Astrocyte (in vitro differentiated cells and primary cell): ENCODE measurements at regions not wholly inside any gene's neighbourhood (a gene's known extent, or its start where the extent isn't known, plus 50 kb on each side); places are given as distances from the start of the nearest gene placed in this dataset.

Experiments
- DNase-seq: peaks from one replicate; pipeline ENCODE4 v3.0.0-alpha.2; 2010; ENCODE audit warnings: low read depth
- FAIRE-seq: peaks from 2 replicates; lab custom pipeline; 2011; peaks lifted over from hg19 to GRCh38; lab: Jason Lieb, UNC
- H2AFZ ChIP-seq: 2 replicates; pipeline ENCODE4 v1.6.0; 2012; ENCODE audit warnings: low read depth, low read length, inconsistent platforms
- H3K27ac ChIP-seq: 2 replicates; pipeline ENCODE4 v1.5.1; 2011; ENCODE audit warnings: low read depth, low read length, inconsistent platforms
- H3K27me3 ChIP-seq: 2 replicates; pipeline ENCODE4 v1.6.0; 2011; ENCODE audit warnings: low read length, inconsistent platforms; ENCODE audit not compliant: insufficient read depth
- H3K36me3 ChIP-seq: 2 replicates; pipeline ENCODE4 v1.5.1; 2011; ENCODE audit warnings: low read length, inconsistent platforms; ENCODE audit not compliant: insufficient read depth
- H3K4me1 ChIP-seq: 2 replicates; pipeline ENCODE4 v1.5.1; 2011; ENCODE audit warnings: low read length, inconsistent platforms; ENCODE audit not compliant: insufficient read depth
- H3K4me2 ChIP-seq: 2 replicates; pipeline ENCODE4 v1.6.0; 2012; ENCODE audit warnings: low read length, inconsistent platforms
- H3K4me3 ChIP-seq: 2 replicates; pipeline ENCODE4 v1.5.1; 2011; ENCODE audit warnings: low read depth, mild to moderate bottlenecking, low read length, inconsistent platforms; ENCODE audit not compliant: insufficient read depth
- H3K79me2 ChIP-seq: 2 replicates; pipeline ENCODE4 v1.6.0; 2012; ENCODE audit warnings: mild to moderate bottlenecking, low read length, inconsistent platforms; ENCODE audit not compliant: insufficient read depth
- H3K9ac ChIP-seq: 2 replicates; pipeline ENCODE4 v1.6.0; 2012; ENCODE audit warnings: mild to moderate bottlenecking, low read length, inconsistent platforms
- H3K9me3 ChIP-seq: 2 replicates; pipeline ENCODE4 v1.5.1; 2012; ENCODE audit warnings: low read depth, mild to moderate bottlenecking, low read length, inconsistent platforms; ENCODE audit not compliant: insufficient read depth
- H4K20me1 ChIP-seq: 2 replicates; pipeline ENCODE4 v1.6.0; 2012; ENCODE audit warnings: low read length, inconsistent platforms; ENCODE audit not compliant: insufficient read depth
- H3K27ac Mint-ChIP-seq: one replicate; pipeline ENCODE4 v1.8.0; 2021; ENCODE audit warnings: mild to moderate bottlenecking, mixed read lengths; ENCODE audit not compliant: unreplicated experiment
- H3K27me3 Mint-ChIP-seq: one replicate; pipeline ENCODE4 v1.8.0; 2021; ENCODE audit warnings: low read depth, mixed read lengths; ENCODE audit not compliant: unreplicated experiment
- H3K36me3 Mint-ChIP-seq: one replicate; pipeline ENCODE4 v1.8.0; 2021; ENCODE audit warnings: low read depth, mixed read lengths; ENCODE audit not compliant: unreplicated experiment
- H3K4me1 Mint-ChIP-seq: one replicate; pipeline ENCODE4 v1.8.0; 2021; ENCODE audit warnings: low read depth, mixed read lengths; ENCODE audit not compliant: unreplicated experiment
- H3K4me3 Mint-ChIP-seq: one replicate; pipeline ENCODE4 v1.8.0; 2021; ENCODE audit warnings: mild to moderate bottlenecking, moderate library complexity, mixed read lengths; ENCODE audit not compliant: unreplicated experiment
- H3K9me3 Mint-ChIP-seq: one replicate; pipeline ENCODE4 v1.8.0; 2021; ENCODE audit warnings: mild to moderate bottlenecking, mixed read lengths; ENCODE audit not compliant: unreplicated experiment
- EZH2 ChIP-seq: IDR thresholded peaks from 2 replicates; pipeline ENCODE4 v1.6.1; 2012; ENCODE audit warnings: mild to moderate bottlenecking, low read length, inconsistent platforms; ENCODE audit not compliant: insufficient read depth
- TF ChIP-seq, protein P1 (sequence below): IDR thresholded peaks from 2 replicates; pipeline ENCODE4 v1.5.1; 2011; ENCODE audit warnings: low read depth, mild to moderate bottlenecking, inconsistent platforms, low read length, moderate library complexity; ENCODE audit not compliant: insufficient read depth

DNA sequence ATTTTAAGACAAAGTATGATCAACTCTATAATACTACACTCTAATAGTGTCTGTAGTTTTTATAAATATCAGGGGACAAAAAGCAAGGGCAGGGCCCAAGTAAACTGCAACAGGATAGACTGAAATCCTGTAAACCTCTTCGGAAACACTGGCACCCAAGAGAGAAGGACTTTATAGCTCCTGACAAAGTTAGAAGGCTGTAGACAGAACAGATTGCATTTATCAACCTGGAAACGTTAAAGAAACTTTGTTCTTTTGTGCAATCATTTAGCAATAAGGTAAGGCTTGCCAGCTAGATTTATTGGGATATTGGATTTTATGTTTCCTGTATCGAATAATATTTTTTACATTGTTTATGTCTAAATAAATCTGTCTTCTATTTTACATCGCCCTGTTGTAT, 91.8 kb upstream of the MAN2A1 start:
- Histone ChIP-seq H3K27ac (no peak overlapping the region), H3K9ac (no peak overlapping the region), H3K27me3 (no peaks in the 10 kb centered on the region), H4K20me1 (no peaks in the 10 kb centered on the region), H2AFZ (no peak overlapping the region), H3K9me3 (no peaks in the 10 kb centered on the region), H3K36me3 (no peaks in the 10 kb centered on the region), H3K4me3 (no peak overlapping the region), H3K4me1 (no peaks in the 10 kb centered on the region), H3K79me2 (no peaks in the 10 kb centered on the region), H3K4me2 (no peak overlapping the region)
- Mint-ChIP-seq H3K27ac (no peak overlapping the region), H3K9me3 (no peaks in the 10 kb centered on the region), H3K4me3 (no peak overlapping the region), H3K4me1 (no peaks in the 10 kb centered on the region), H3K27me3 (no peaks in the 10 kb centered on the region), H3K36me3 (no peaks in the 10 kb centered on the region)
- no peak for DNase-seq
- FAIRE-seq = no peak
- TF ChIP-seq, protein P1, sequence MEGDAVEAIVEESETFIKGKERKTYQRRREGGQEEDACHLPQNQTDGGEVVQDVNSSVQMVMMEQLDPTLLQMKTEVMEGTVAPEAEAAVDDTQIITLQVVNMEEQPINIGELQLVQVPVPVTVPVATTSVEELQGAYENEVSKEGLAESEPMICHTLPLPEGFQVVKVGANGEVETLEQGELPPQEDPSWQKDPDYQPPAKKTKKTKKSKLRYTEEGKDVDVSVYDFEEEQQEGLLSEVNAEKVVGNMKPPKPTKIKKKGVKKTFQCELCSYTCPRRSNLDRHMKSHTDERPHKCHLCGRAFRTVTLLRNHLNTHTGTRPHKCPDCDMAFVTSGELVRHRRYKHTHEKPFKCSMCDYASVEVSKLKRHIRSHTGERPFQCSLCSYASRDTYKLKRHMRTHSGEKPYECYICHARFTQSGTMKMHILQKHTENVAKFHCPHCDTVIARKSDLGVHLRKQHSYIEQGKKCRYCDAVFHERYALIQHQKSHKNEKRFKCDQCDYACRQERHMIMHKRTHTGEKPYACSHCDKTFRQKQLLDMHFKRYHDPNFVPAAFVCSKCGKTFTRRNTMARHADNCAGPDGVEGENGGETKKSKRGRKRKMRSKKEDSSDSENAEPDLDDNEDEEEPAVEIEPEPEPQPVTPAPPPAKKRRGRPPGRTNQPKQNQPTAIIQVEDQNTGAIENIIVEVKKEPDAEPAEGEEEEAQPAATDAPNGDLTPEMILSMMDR = no peak
- TF ChIP-seq EZH2 = no peak

- no peaks in the 10 kb centered on the region for H3K79me2 ChIP-seq
- Mint-ChIP-seq H3K9me3 (no peaks in the 10 kb centered on the region), H3K36me3 (no peaks in the 10 kb centered on the region), H3K4me3 (no peak overlapping the region), H3K27ac (no peak overlapping the region), H3K4me1 (no peaks in the 10 kb centered on the region), H3K27me3 (peaks cover 2% of the 10 kb centered on the region)
- no peak overlapping the region for H3K4me3 ChIP-seq
- H3K4me1 ChIP-seq = no peaks in the 10 kb centered on the region
- H3K4me2 ChIP-seq = no peak overlapping the region
- no peaks in the 10 kb centered on the region for H3K9me3 ChIP-seq
- no peak for DNase-seq
- no peaks in the 10 kb centered on the region for H3K36me3 ChIP-seq
- FAIRE-seq = no peak
- H4K20me1 ChIP-seq = no peaks in the 10 kb centered on the region
- H3K27me3 ChIP-seq = no peaks in the 10 kb centered on the region
- H2AFZ ChIP-seq = no peak overlapping the region
- TF ChIP-seq, protein P1 = no peak
- TF ChIP-seq EZH2 = no peak
- no peak overlapping the region for H3K27ac ChIP-seq
- no peak overlapping the region for H3K9ac ChIP-seq
Observed at GRCh38 chr5:109594217-109594616, 95.5 kb upstream of the MAN2A1 start.

- no peaks in the 10 kb centered on the region for H3K36me3 Mint-ChIP-seq
- FAIRE-seq (no peak), DNase-seq (no peak)
- no peak overlapping the region for H3K9ac ChIP-seq
- TF ChIP-seq, protein P1 = no peak
- no peak for TF ChIP-seq EZH2
- no peaks in the 10 kb centered on the region for H4K20me1 ChIP-seq
- H3K9me3 Mint-ChIP-seq = no peaks in the 10 kb centered on the region
- H3K4me2 ChIP-seq = no peak overlapping the region
- H2AFZ ChIP-seq = no peak overlapping the region
- H3K27me3 ChIP-seq = no peaks in the 10 kb centered on the region
- H3K4me3 Mint-ChIP-seq = no peak overlapping the region
- no peaks in the 10 kb centered on the region for H3K4me1 Mint-ChIP-seq
- no peak overlapping the region for H3K27ac Mint-ChIP-seq
- H3K36me3 ChIP-seq = no peaks in the 10 kb centered on the region
- H3K4me3 ChIP-seq = no peak overlapping the region
- H3K9me3 ChIP-seq = no peaks in the 10 kb centered on the region
- H3K79me2 ChIP-seq = no peaks in the 10 kb centered on the region
- H3K4me1 ChIP-seq = no peaks in the 10 kb centered on the region
- H3K27ac ChIP-seq = no peak overlapping the region
- peaks cover 4% of the 10 kb centered on the region for H3K27me3 Mint-ChIP-seq
Observed at GRCh38 chr5:109590799-109591198, 98.9 kb upstream of the MAN2A1 start.
